Spleen (tissue), 11 donors: ENCODE measurements at regions not wholly inside any gene's neighbourhood (a gene's known extent, or its start where the extent isn't known, plus 50 kb on each side); places are given as distances from the start of the nearest gene placed in this dataset.

Source experiments
- DNase-seq: peaks from one replicate; pipeline ENCODE4 v3.0.0-alpha.2; 2020
- H3K27ac ChIP-seq, 8 donors: fragments of 200-600 bp; sonication (generic) in 7 of 8; 1 replicate in 4 of 8; 2 replicates in 4 of 8; pipeline versions ENCODE4 v1.5.0 to v1.8.0; 2016 to 2021; ENCODE audit warnings: inconsistent platforms in 4 of 8, mild to moderate bottlenecking in 4 of 8, moderate library complexity in 1 of 8
- H3K27me3 ChIP-seq, 7 donors: fragments of 200-600 bp; sonication (generic) in 6 of 7; replicated peaks in 1 of 7; 1 replicate in 4 of 7; 2 replicates in 3 of 7; pipeline versions ENCODE4 v1.5.0 to v1.8.0; 2016 to 2021; ENCODE audit warnings: inconsistent platforms in 3 of 7, mild to moderate bottlenecking in 1 of 7
- H3K36me3 ChIP-seq, 6 donors: fragments of 200-600 bp; sonication (generic) in 5 of 6; 1 replicate in 4 of 6; 2 replicates in 2 of 6; pipeline versions ENCODE4 v1.5.0 to v1.8.0; 2016 to 2021; ENCODE audit warnings: inconsistent platforms in 2 of 6
- H3K4me1 ChIP-seq, 6 donors: fragments of 200-600 bp; sonication (generic) in 5 of 6; 1 replicate in 3 of 6; 2 replicates in 3 of 6; pipeline versions ENCODE4 v1.5.0 to v1.8.0; 2016 to 2021; ENCODE audit warnings: inconsistent platforms in 3 of 6
- H3K4me3 ChIP-seq, 8 donors: fragments of 200-600 bp; sonication (generic) in 7 of 8; 1 replicate in 4 of 8; 2 replicates in 4 of 8; pipeline versions ENCODE4 v1.5.0 to v1.8.0; 2016 to 2021; ENCODE audit warnings: inconsistent platforms in 4 of 8, mild to moderate bottlenecking in 4 of 8, moderate library complexity in 2 of 8
- H3K9me3 ChIP-seq, 8 donors: fragments of 200-600 bp; sonication (generic) in 7 of 8; 1 replicate in 4 of 8; 2 replicates in 4 of 8; pipeline versions ENCODE4 v1.5.0 to v1.8.0; 2016 to 2021; ENCODE audit warnings: inconsistent platforms in 4 of 8
- CTCF ChIP-seq, 11 experiments: fragments of 200-600 bp in 7 of 11; fragments of 450-650 bp in 4 of 11; sonication (generic) in 4 of 11; IDR thresholded peaks in 8 of 11; conservative IDR thresholded peaks in 3 of 11; 1 replicate in 7 of 11; 2 replicates in 4 of 11; pipeline versions ENCODE4 v1.4.0 to v1.8.0; 2016 to 2021; ENCODE audit warnings: antibody characterized with exemption in 11 of 11, inconsistent platforms in 4 of 11, mild to moderate bottlenecking in 1 of 11
- POLR2A ChIP-seq, 3 donors: fragments of 450-650 bp; IDR thresholded peaks; one replicate each; pipeline ENCODE4 v1.5.1; 2017; ENCODE audit warnings: antibody characterized with exemption in 3 of 3, mild to moderate bottlenecking in 1 of 3
- POLR2AphosphoS5 ChIP-seq, 3 donors: sonication (generic); formaldehyde crosslinking; IDR thresholded peaks; one replicate each; pipeline ENCODE4 v1.5.1; 2017; ENCODE audit warnings: antibody characterized with exemption in 3 of 3
- WGBS, 5 donors: extraction: QIAGEN DNeasy Blood & Tissue Kit in 3 of 5; methylation state at CpG; one replicate each; pipeline versions ENCODE4 v1.1.5 to v1.1.7; 2013 to 2018; 5-methylcytosine and 5-hydroxymethylcytosine counted together
- intact Hi-C: fragments of 100-400 bp; cut with DNase I; formaldehyde crosslinking; loops from one replicate; pipeline ENCODE4 v1.15.0; 2023; ENCODE audit warnings: low total_unique reads
- donor health status: healthy with polysubstance abuse.
- donor health status: DM: no; HTN: no; CAD: no; lungs with moderate emphysema.
- donor health status: DM: no; HTN: no; CAD: no.
- donor health status: Bipolar disorder and iron deficiency.
- donor health status: healthy.
- donor health status: DM: no; HTN: no; CAD: no.
- donor health status: DM: yes; HTN: yes; CAD: no.

GRCh38 chr5:40235471-40236400 is 444.0 kb upstream of the PTGER4 start:
- H3K27ac ChIP-seq = no peak overlapping the region
- no peaks in the 10 kb centered on the region for H3K4me1 ChIP-seq
- WGBS, 5 donors = 82 to 95% (median 85%) methylated on average over 6 of the region's 6 CpGs
- no peak for TF ChIP-seq CTCF (IDR thresholded peaks at IDR 0.05 in 8 of 11, conservative IDR thresholded peaks at IDR 0.05 in 3 of 11)
- no peak for TF ChIP-seq POLR2A (IDR thresholded peaks at IDR 0.05)
- TF ChIP-seq POLR2AphosphoS5 (IDR thresholded peaks at IDR 0.05) = no peak
- no peak for DNase-seq
- H3K27me3 ChIP-seq = no peaks in the 10 kb centered on the region
- intact Hi-C loops = no loop called here
- H3K9me3 ChIP-seq = peaks cover 0 to 14% (median 9%) of the 10 kb centered on the region in 8 donors
- no peaks in the 10 kb centered on the region for H3K36me3 ChIP-seq
- H3K4me3 ChIP-seq = no peak overlapping the region

- TF ChIP-seq CTCF (IDR thresholded peaks at IDR 0.05 in 8 of 11, conservative IDR thresholded peaks at IDR 0.05 in 3 of 11) (no peak), POLR2A (IDR thresholded peaks at IDR 0.05) (no peak), POLR2AphosphoS5 (IDR thresholded peaks at IDR 0.05) (no peak)
- Histone ChIP-seq H3K4me3 (no peak overlapping the region), H3K4me1 (no peaks in the 10 kb centered on the region), H3K27ac (no peak overlapping the region), H3K27me3 (no peaks in the 10 kb centered on the region), H3K36me3 (no peaks in the 10 kb centered on the region), H3K9me3 (no peaks in the 10 kb centered on the region)
- intact Hi-C loops = no loop called here
- no peak for DNase-seq
Measured at GRCh38 chr5:40233268-40233667, 446.4 kb upstream of the PTGER4 start.

- Histone ChIP-seq H3K36me3 (no peaks in the 10 kb centered on the region), H3K27ac (no peak overlapping the region), H3K4me1 (peaks cover 0 to 14% (median 8%) of the 10 kb centered on the region in 6 donors), H3K27me3 (no peaks in the 10 kb centered on the region), H3K4me3 (no peak overlapping the region), H3K9me3 (no peaks in the 10 kb centered on the region)
- no peak for DNase-seq
- 92 to 97% (median 94%) methylated on average over 2 of the region's 2 CpGs for WGBS, 5 donors
- TF ChIP-seq POLR2A (IDR thresholded peaks at IDR 0.05) (no peak), POLR2AphosphoS5 (IDR thresholded peaks at IDR 0.05) (no peak), CTCF (IDR thresholded peaks at IDR 0.05 in 8 of 11, conservative IDR thresholded peaks at IDR 0.05 in 3 of 11) (no peak)
- intact Hi-C loops = no loop called here
Measured at GRCh38 chr5:40227931-40228330, 451.8 kb upstream of the PTGER4 start.

DNA sequence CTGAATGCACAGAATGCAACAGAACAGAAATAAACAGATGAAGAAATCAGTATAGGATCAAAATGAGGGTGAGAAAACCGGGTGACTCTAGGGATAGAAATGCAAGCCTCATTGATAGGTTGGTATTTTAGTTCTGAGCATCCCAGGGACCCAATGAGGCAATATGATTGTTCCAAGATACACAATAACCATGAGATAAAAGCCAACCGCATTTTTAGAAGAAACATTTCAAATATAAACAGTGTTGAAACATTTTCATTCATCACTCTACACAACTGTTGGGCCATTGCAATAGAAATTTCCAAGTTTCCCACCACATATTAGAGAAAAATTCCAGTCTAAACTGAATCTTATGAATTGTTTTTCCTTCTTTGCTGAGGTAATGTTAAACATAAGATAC is 452.3 kb upstream of the PTGER4 start:
- no peaks in the 10 kb centered on the region for H3K36me3 ChIP-seq
- TF ChIP-seq CTCF (IDR thresholded peaks at IDR 0.05 in 8 of 11, conservative IDR thresholded peaks at IDR 0.05 in 3 of 11) (no peak), POLR2A (IDR thresholded peaks at IDR 0.05) (no peak), POLR2AphosphoS5 (IDR thresholded peaks at IDR 0.05) (no peak)
- H3K9me3 ChIP-seq = no peaks in the 10 kb centered on the region
- no peak for DNase-seq
- 81 to 92% (median 87%) methylated on average over 2 of the region's 2 CpGs for WGBS, 5 donors
- intact Hi-C loops = no loop called here
- H3K4me1 ChIP-seq = peaks cover 0 to 14% (median 8%) of the 10 kb centered on the region in 6 donors
- H3K27me3 ChIP-seq = no peaks in the 10 kb centered on the region
- H3K27ac ChIP-seq = no peak overlapping the region
- H3K4me3 ChIP-seq = no peak overlapping the region
